Panc1 (cell line): ENCODE measurements at regions not wholly inside any gene's neighbourhood (a gene's known extent, or its start where the extent isn't known, plus 50 kb on each side); places are given as distances from the start of the nearest gene placed in this dataset.

Experiments used
- ATAC-seq: fragments of 200-7000 bp; cut with Tn5 transposase; 2 replicates; pipeline ENCODE4 v1.9.1; 2020; ENCODE audit warnings: mild to moderate bottlenecking, moderate library complexity
- BruUV-seq: library from RNA; stranded (reverse); fragments of 400-500 nt; replicated peaks from 2 replicates; lab custom pipeline; 2021; lab: Mats Ljungman, UMichigan
- CTCF ChIA-PET: fragments of 300-600 bp; sonication (Branson Sonifier 250); formaldehyde crosslinking; loops from one replicate; lab custom pipeline; 2022; ENCODE audit warnings: antibody characterized with exemption; lab: Charles Lee
- POLR2A ChIA-PET: fragments of 300-600 bp; sonication (Branson Sonifier 250); formaldehyde crosslinking; loops from one replicate; lab custom pipeline; 2022; ENCODE audit warnings: antibody characterized with exemption; lab: Charles Lee
- DNase-seq: peaks from one replicate; pipeline ENCODE4 v3.0.0-alpha.2; 2010; ENCODE audit warnings: low read depth, low spot score
- H3K27ac ChIP-seq: 2 replicates; pipeline ENCODE4 v1.5.1; 2011; ENCODE audit warnings: mild to moderate bottlenecking, low read length, inconsistent platforms
- H3K27me3 ChIP-seq: fragments of 200-500 bp; sonication (Bioruptor generic); 2 replicates; pipeline ENCODE4 v1.6.0; 2014; ENCODE audit warnings: low read length, inconsistent platforms; ENCODE audit not compliant: control insufficient read depth, insufficient read depth
- H3K36me3 ChIP-seq: fragments of 200-500 bp; sonication (Bioruptor generic); 2 replicates; pipeline ENCODE4 v1.5.1; 2014; ENCODE audit warnings: inconsistent platforms, mild to moderate bottlenecking, low read length, moderate library complexity; ENCODE audit not compliant: control insufficient read depth, insufficient read depth
- H3K4me1 ChIP-seq: 2 replicates; pipeline ENCODE4 v1.5.1; 2011; ENCODE audit warnings: inconsistent platforms, mild to moderate bottlenecking, low read length, moderate library complexity; ENCODE audit not compliant: control insufficient read depth, insufficient read depth
- H3K4me3 ChIP-seq, 2 experiments: 2 replicates each; pipeline ENCODE4 v1.5.1; 2011 to 2012; ENCODE audit warnings: low read depth in 2 of 2, low read length in 2 of 2, mild to moderate bottlenecking in 2 of 2, inconsistent platforms in 1 of 2, moderate library complexity in 1 of 2
- H3K9me3 ChIP-seq: fragments of 200-500 bp; sonication (Bioruptor generic); 2 replicates; pipeline ENCODE4 v1.5.1; 2014; ENCODE audit warnings: low read depth, mild to moderate bottlenecking, inconsistent platforms, low read length, moderate library complexity; ENCODE audit not compliant: control insufficient read depth, insufficient read depth
- POLR2AphosphoS5 ChIP-seq: IDR thresholded peaks from 2 replicates; pipeline ENCODE4 v1.6.1; 2012; ENCODE audit warnings: mild to moderate bottlenecking, low read depth, low read length, moderate library complexity
- REST ChIP-seq, 2 experiments: IDR thresholded peaks; 2 replicates each; pipeline ENCODE4 v1.6.1; 2011 to 2012; ENCODE audit warnings: low read depth in 2 of 2, control low read depth in 1 of 2, low read length in 1 of 2, mild to moderate bottlenecking in 1 of 2, moderate library complexity in 1 of 2; ENCODE audit not compliant: insufficient read depth in 1 of 2
- SIN3A ChIP-seq: IDR thresholded peaks from 2 replicates; pipeline ENCODE4 v1.6.1; 2012; ENCODE audit warnings: low read depth, mild to moderate bottlenecking, low read length, moderate library complexity, borderline replicate concordance; ENCODE audit not compliant: insufficient read depth
- TCF7L2 ChIP-seq: IDR thresholded peaks from 2 replicates; pipeline ENCODE4 v1.6.1; 2011; ENCODE audit warnings: mild to moderate bottlenecking, low read depth, low read length, inconsistent platforms
- in situ Hi-C: cut with HindIII; loops from 2 replicates; pipeline ENCODE4 v1.10.0; 2016; ENCODE audit warnings: low sequenced_read_pairs, low pct_unique_long_range_greater_than_20kb
- intact Hi-C: fragments of 100-400 bp; cut with micrococcal nuclease; formaldehyde crosslinking; loops from one replicate; pipeline ENCODE4 v1.10.0; 2022; ENCODE audit not compliant: unreplicated experiment
- TF ChIP-seq, protein P1 (sequence below): fragments of 450-650 bp; IDR thresholded peaks from 2 replicates; pipeline ENCODE4 v1.5.1; 2017; ENCODE audit warnings: mild to moderate bottlenecking

DNA sequence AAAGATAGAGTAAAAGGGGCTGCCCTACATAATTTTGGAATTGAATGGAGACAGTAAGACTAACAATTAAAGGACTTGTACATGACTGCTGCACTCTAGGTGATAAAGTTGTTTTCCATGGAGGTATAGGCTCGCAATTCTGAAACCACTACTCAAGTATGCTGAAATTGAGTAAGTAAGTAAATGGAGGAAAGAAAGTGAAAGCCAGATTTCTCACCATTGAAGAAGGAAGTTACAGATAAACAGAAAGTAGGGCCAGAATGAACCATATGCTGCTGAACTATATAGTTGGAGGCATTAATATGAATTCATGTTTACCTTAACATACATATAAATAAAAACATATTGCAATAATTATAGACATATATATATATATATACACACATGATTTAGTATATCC, 225.7 kb upstream of the ST6GAL2 start:
- DNase-seq (no peak), ATAC-seq (no peak)
- BruUV-seq = no TSS peak

GRCh38 chr2:107112561-107112960, 226.6 kb upstream of the ST6GAL2 start:
- no peaks in the 10 kb centered on the region for H3K9me3 ChIP-seq
- H3K36me3 ChIP-seq = no peaks in the 10 kb centered on the region
- intact Hi-C loops (no loop called here), in situ Hi-C loops (no loop called here)
- no peak overlapping the region for H3K27ac ChIP-seq
- DNase-seq (no peak), ATAC-seq (no peak)
- no peak for TF ChIP-seq SIN3A
- no peak for TF ChIP-seq POLR2AphosphoS5
- no peak for TF ChIP-seq REST (IDR thresholded peaks at IDR 0.05; ENCODE audit: insufficient read depth in 1 of 2, low read depth in 2 of 2, low read length in 1 of 2)
- TF ChIP-seq, protein P1, sequence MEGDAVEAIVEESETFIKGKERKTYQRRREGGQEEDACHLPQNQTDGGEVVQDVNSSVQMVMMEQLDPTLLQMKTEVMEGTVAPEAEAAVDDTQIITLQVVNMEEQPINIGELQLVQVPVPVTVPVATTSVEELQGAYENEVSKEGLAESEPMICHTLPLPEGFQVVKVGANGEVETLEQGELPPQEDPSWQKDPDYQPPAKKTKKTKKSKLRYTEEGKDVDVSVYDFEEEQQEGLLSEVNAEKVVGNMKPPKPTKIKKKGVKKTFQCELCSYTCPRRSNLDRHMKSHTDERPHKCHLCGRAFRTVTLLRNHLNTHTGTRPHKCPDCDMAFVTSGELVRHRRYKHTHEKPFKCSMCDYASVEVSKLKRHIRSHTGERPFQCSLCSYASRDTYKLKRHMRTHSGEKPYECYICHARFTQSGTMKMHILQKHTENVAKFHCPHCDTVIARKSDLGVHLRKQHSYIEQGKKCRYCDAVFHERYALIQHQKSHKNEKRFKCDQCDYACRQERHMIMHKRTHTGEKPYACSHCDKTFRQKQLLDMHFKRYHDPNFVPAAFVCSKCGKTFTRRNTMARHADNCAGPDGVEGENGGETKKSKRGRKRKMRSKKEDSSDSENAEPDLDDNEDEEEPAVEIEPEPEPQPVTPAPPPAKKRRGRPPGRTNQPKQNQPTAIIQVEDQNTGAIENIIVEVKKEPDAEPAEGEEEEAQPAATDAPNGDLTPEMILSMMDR = no peak
- no peak overlapping the region for H3K4me3 ChIP-seq
- no TSS peak for BruUV-seq
- ChIA-PET POLR2A (no interaction called here), CTCF (no interaction called here)
- no peaks in the 10 kb centered on the region for H3K4me1 ChIP-seq
- no peaks in the 10 kb centered on the region for H3K27me3 ChIP-seq

More for the DNA sequence above, 225.7 kb upstream of the ST6GAL2 start:
- ChIA-PET CTCF (no interaction called here), POLR2A (no interaction called here)
- no peaks in the 10 kb centered on the region for H3K9me3 ChIP-seq
- no peak overlapping the region for H3K4me3 ChIP-seq
- in situ Hi-C loops (no loop called here), intact Hi-C loops (no loop called here)
- no peaks in the 10 kb centered on the region for H3K27me3 ChIP-seq
- H3K4me1 ChIP-seq = no peaks in the 10 kb centered on the region
- no peak overlapping the region for H3K27ac ChIP-seq
- no peaks in the 10 kb centered on the region for H3K36me3 ChIP-seq
- TF ChIP-seq, protein P1 = no peak

- intact Hi-C loops (no loop called here), in situ Hi-C loops (no loop called here)
- ChIA-PET POLR2A (no interaction called here), CTCF (no interaction called here)
- TF ChIP-seq SIN3A (no peak), TCF7L2 (no peak), REST (IDR thresholded peaks at IDR 0.05; ENCODE audit: insufficient read depth in 1 of 2, low read depth in 2 of 2, low read length in 1 of 2) (no peak), POLR2AphosphoS5 (no peak)
- TF ChIP-seq, protein P1 = no peak
- H3K27me3 ChIP-seq = no peaks in the 10 kb centered on the region; the same call in 1 of the 2 replicates
- H3K27ac ChIP-seq = no peak overlapping the region
- no peak overlapping the region for H3K4me3 ChIP-seq
- no TSS peak for BruUV-seq
- no peak for DNase-seq
- no peaks in the 10 kb centered on the region for H3K36me3 ChIP-seq
- H3K4me1 ChIP-seq = no peaks in the 10 kb centered on the region
- no peaks in the 10 kb centered on the region for H3K9me3 ChIP-seq
- no peak for ATAC-seq
Measured at GRCh38 chr2:107128381-107128780, 242.4 kb upstream of the ST6GAL2 start.
